ENCODE measurements at regions not wholly inside any gene's neighbourhood (a gene's known extent, or its start where the extent isn't known, plus 50 kb on each side); places are given as distances from the start of the nearest gene placed in this dataset.

DNA sequence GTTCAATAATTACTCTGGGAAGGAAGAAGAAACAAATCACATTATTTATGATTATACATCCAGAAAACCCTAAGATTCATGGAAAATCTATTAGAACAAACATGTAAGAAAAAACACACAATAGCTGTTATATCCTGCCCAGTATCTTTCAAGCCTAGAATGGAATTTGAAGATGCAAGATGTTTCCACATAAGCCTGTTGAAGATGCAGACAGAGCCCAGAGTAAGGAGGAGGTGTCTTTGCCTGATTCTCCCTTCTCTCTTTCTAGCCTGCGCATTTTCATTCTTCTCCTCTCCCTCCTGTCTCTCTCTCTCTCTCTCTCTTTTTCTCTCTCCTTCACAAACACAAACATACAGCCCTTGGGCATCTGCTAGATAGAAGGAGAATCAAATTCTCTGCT lies 170.1 kb upstream of the INHBA start:
- Mint-ChIP-seq H3K9me3 (peaks cover 8% of the 10 kb centered on the region), H3K27me3 (peaks cover 15% of the 10 kb centered on the region), H3K4me1 (peaks cover 24% of the 10 kb centered on the region), H3K36me3 (peaks cover 2% of the 10 kb centered on the region), H3K27ac (no peak overlapping the region), H3K4me3 (no peak overlapping the region)
- DNase-seq, result no peak
- no peak for ATAC-seq (ENCODE audit: low read depth)
- POLR2A ChIA-PET, result interaction anchor here (1.6 kb wide), 1 partner anchor 9 kb away, joined by 3 read pairs; no protein-coding TSS in a partner anchor

DNA sequence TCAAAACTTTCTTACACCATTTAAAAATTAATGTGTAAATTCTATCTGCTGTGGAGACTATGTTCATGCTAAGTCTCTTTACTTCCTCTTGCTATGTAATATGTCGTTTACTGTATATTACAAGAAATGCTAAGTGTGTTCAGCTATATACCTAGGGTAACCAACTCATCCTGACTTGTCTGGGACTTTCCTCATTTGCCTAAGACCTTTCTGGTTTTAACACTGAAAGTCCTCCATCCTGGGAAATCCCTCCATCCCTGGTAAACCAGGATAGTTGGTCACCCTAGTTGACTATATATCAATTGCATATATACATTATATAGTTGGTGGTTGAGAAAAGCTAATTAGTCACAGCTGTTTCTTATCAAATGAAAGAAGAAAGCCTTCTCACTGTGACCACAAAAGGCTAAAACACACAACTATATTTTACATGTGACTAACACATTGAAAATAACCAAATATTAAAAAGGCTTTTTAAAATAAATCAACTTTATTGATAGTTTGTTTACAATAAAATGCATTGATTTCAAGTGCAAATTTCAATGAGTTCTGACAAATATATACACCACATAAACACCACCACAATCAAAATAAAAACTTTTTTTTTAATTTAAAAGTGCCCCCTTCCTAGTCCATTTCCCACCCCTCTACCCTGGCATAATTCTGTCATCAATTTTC lies 167.7 kb upstream of the INHBA start:
- ATAC-seq (ENCODE audit: low read depth) (no peak), DNase-seq (no peak)
- H3K27ac Mint-ChIP-seq, result no peak overlapping the region
- no peak overlapping the region for H3K4me3 Mint-ChIP-seq
- H3K27me3 Mint-ChIP-seq, result peaks cover 12% of the 10 kb centered on the region
- POLR2A ChIA-PET, result no interaction called here
- H3K36me3 Mint-ChIP-seq, result peaks cover 4% of the 10 kb centered on the region
- H3K9me3 Mint-ChIP-seq, result peaks cover 12% of the 10 kb centered on the region
- peaks cover 21% of the 10 kb centered on the region for H3K4me1 Mint-ChIP-seq

DNA sequence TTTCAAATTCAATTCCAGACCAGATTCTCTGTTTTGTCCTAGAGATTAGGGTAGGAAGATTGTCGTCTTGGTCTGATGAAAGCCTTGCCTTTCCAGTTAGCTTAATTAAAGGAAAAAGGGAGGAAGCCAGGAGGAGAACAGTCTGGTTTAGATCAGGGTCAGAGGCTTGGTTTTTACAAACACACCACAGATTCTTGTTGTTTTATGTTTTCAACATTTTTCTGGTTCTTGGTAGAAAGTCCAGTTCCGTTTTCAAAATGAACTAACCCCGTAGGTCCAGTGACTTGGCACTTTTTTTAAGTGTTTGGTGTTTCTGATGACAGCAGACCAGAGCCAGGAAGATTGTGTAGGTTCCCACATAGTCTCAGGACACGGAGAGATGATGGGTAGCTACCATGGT lies 167.1 kb upstream of the INHBA start:
- DNase-seq (no peak), ATAC-seq (ENCODE audit: low read depth) (no peak)
- no peak overlapping the region for H3K4me3 Mint-ChIP-seq
- peaks cover 12% of the 10 kb centered on the region for H3K27me3 Mint-ChIP-seq
- POLR2A ChIA-PET, result no interaction called here
- peaks cover 6% of the 10 kb centered on the region for H3K36me3 Mint-ChIP-seq
- peaks cover 21% of the 10 kb centered on the region for H3K4me1 Mint-ChIP-seq
- peaks cover 8% of the 10 kb centered on the region for H3K9me3 Mint-ChIP-seq
- H3K27ac Mint-ChIP-seq, result no peak overlapping the region

DNA sequence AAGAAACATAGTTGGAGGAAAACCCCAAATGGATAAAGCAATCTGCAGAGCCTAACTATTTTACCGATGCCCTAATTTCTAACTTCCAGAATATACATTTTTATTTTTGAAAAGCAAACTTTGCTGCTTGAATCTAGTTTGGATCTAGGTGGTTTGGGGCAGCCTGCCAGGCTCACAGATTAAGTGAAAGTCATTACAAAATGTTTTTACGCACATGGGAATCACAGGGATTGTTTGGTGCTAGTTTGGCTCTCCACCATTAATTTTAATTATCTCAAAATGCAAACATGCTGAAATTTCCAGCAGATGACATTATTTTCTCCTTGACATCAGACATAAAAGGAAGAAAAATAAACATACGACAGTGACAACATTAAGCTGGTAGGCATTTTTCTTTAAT lies 166.7 kb upstream of the INHBA start:
- H3K36me3 Mint-ChIP-seq, result peaks cover 6% of the 10 kb centered on the region
- POLR2A ChIA-PET, result no interaction called here
- no peak for DNase-seq
- peaks cover 17% of the 10 kb centered on the region for H3K4me1 Mint-ChIP-seq
- peaks cover 12% of the 10 kb centered on the region for H3K27me3 Mint-ChIP-seq
- H3K9me3 Mint-ChIP-seq, result peaks cover 8% of the 10 kb centered on the region
- no peak overlapping the region for H3K4me3 Mint-ChIP-seq
- no peak for ATAC-seq (ENCODE audit: low read depth)
- H3K27ac Mint-ChIP-seq, result no peak overlapping the region

DNA sequence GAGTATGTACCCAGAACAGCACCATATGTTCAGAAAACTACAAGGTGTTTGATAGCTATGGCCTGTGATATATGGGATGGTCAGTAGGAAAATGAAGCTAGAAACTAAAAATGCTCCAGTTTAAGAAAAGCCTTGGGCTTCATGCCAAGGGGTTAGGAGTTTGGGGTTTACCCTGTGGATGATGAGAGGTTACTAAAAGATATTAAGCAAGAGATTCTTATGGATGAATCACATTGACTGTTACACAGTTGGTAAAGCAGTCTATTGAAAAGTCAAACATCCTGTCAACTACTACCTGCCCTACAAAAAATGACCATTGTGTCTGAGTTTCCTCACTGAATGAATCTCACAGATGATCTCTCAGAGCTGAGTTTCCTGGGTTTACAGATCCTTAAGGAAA lies 166.2 kb upstream of the INHBA start:
- H3K4me1 Mint-ChIP-seq, result peaks cover 12% of the 10 kb centered on the region
- H3K27me3 Mint-ChIP-seq, result peaks cover 12% of the 10 kb centered on the region
- no peak overlapping the region for H3K27ac Mint-ChIP-seq
- peaks cover 6% of the 10 kb centered on the region for H3K36me3 Mint-ChIP-seq
- peaks cover 9% of the 10 kb centered on the region for H3K9me3 Mint-ChIP-seq
- POLR2A ChIA-PET, result no interaction called here
- DNase-seq (no peak), ATAC-seq (ENCODE audit: low read depth) (no peak)
- H3K4me3 Mint-ChIP-seq, result no peak overlapping the region

DNA sequence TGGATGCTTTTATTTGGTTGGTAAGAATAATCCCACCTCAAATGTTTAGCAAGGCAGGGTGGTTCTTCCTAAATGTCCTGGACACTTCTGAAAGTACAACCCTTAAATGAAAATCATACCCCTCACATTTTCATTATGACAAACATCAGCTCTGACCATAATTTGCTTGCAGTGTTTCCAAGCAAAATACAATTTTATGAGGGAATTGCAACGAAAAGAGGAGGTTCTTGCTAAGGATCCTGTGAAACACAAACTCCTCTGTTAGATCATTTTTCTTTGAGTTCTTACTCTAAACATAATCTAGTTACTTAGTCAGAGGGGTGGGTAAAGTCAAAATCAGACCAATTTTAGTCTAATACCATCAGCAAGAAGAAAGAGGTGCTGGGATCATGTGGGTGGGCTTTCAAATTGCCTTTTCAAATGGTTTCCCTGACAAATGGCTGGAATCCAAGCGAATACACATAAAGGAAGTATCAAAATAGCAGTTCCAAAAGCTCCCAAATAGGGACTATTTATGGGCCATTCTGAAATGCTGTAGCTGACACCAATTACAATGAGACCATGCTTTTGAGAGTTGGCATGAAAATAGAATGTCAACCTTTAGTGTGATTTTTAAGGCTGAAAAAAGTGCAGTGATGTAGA lies 164.9 kb upstream of the INHBA start:
- H3K4me3 Mint-ChIP-seq, result no peak overlapping the region
- H3K9me3 Mint-ChIP-seq, result peaks cover 13% of the 10 kb centered on the region
- POLR2A ChIA-PET, result interaction anchor here (0.6 kb wide), 1 partner anchor 1470 kb away, joined by 3 read pairs; no protein-coding TSS in a partner anchor
- H3K36me3 Mint-ChIP-seq, result peaks cover 6% of the 10 kb centered on the region
- no peak overlapping the region for H3K27ac Mint-ChIP-seq
- H3K4me1 Mint-ChIP-seq, result peaks cover 5% of the 10 kb centered on the region
- no peak for ATAC-seq (ENCODE audit: low read depth)
- H3K27me3 Mint-ChIP-seq, result peaks cover 6% of the 10 kb centered on the region
- no peak for DNase-seq

DNA sequence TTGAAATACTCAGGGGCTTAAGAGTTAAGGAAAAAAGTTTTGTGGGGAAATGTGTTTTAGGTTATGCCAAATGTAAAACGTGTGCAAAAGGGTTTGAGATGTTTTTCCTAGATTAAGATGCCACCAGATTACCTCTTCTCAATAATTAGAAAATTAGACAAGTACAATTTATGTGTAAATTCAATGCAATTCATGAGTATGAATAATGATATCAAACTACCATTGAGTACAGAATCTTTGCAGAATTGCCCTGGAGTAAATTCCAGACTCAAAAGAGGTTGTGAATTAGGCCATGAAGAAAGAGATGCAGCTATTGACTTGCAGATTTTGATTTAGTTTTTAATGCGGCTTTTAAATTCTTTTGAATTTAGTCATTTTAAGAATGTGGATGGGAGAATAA lies 159.4 kb upstream of the INHBA start:
- DNase-seq (no peak), ATAC-seq (ENCODE audit: low read depth) (no peak)
- H3K9me3 Mint-ChIP-seq, result peaks cover 15% of the 10 kb centered on the region
- H3K4me1 Mint-ChIP-seq, result no peaks in the 10 kb centered on the region
- peaks cover 6% of the 10 kb centered on the region for H3K36me3 Mint-ChIP-seq
- no peak overlapping the region for H3K27ac Mint-ChIP-seq
- POLR2A ChIA-PET, result no interaction called here
- no peak overlapping the region for H3K4me3 Mint-ChIP-seq
- peaks cover 7% of the 10 kb centered on the region for H3K27me3 Mint-ChIP-seq

DNA sequence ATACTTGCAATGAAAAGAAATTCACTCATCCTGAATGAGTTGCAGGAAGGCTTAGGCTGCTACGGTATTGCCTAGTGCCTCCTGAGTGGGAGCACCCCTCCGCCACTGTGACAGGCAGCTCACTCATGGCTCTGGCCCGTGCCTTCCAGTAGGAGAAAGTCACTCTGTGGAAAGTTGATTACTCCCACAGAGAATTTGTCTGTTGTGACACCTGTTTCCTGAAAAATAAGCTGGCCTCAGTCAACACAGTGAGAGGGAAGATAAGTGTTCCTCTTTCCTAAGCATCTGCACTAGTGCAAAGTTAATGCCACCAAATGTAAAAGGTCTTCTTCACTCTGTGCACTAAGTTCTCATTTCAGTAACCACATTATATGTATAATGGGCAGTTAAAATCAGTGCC lies 158.8 kb upstream of the INHBA start:
- Mint-ChIP-seq H3K27ac (no peak overlapping the region), H3K4me3 (no peak overlapping the region), H3K4me1 (no peaks in the 10 kb centered on the region), H3K9me3 (peaks cover 15% of the 10 kb centered on the region), H3K36me3 (peaks cover 6% of the 10 kb centered on the region), H3K27me3 (peaks cover 7% of the 10 kb centered on the region)
- no peak for DNase-seq
- ATAC-seq (ENCODE audit: low read depth), result no peak
- POLR2A ChIA-PET, result no interaction called here

DNA sequence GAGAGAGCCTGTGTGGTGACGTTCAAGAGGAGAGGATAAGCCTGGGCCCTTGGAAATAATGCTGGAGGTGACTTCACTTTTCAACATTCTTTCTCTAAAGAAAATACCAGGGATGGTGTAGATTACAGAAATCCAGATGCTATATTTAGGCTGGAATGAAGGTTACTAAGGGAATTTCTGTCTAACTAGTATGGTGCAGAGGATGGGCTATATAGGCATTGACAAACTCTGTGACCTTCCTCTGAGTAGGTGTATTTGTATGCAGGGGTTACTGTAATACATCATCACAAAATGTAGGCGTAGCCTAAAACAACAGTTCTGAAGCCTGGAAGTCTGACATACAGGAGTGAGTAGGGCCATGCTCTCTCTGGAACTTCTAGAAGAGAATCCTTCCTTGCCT lies 155.3 kb upstream of the INHBA start:
- H3K9me3 Mint-ChIP-seq, result peaks cover 6% of the 10 kb centered on the region
- no peak overlapping the region for H3K4me3 Mint-ChIP-seq
- H3K27ac Mint-ChIP-seq, result no peak overlapping the region
- DNase-seq (no peak), ATAC-seq (ENCODE audit: low read depth) (no peak)
- POLR2A ChIA-PET, result no interaction called here
- peaks cover 1% of the 10 kb centered on the region for H3K36me3 Mint-ChIP-seq
- peaks cover 13% of the 10 kb centered on the region for H3K27me3 Mint-ChIP-seq
- no peaks in the 10 kb centered on the region for H3K4me1 Mint-ChIP-seq

DNA sequence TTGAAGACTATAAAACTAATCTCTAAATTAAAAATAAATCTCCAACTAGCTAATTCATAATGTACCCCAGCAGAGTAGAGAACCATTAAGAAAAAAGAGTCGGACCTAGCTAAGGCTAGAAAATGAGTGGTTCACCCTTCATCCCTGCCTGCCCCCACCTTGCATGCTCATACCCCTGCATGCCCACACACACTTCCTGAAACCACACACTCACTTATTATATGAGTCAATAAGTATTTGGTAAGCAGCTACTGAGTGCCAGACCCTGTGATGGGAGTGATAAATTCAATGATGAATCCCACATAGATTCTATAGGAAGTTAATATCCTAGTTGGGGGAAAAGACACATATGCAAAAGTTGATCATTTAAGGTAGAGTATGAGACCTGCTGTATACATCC lies 152.9 kb upstream of the INHBA start:
- Mint-ChIP-seq H3K36me3 (peaks cover 1% of the 10 kb centered on the region), H3K4me3 (no peak overlapping the region), H3K9me3 (peaks cover 10% of the 10 kb centered on the region), H3K27me3 (peaks cover 10% of the 10 kb centered on the region), H3K4me1 (no peaks in the 10 kb centered on the region), H3K27ac (no peak overlapping the region)
- POLR2A ChIA-PET, result no interaction called here
- no peak for DNase-seq
- no peak for ATAC-seq (ENCODE audit: low read depth)

DNA sequence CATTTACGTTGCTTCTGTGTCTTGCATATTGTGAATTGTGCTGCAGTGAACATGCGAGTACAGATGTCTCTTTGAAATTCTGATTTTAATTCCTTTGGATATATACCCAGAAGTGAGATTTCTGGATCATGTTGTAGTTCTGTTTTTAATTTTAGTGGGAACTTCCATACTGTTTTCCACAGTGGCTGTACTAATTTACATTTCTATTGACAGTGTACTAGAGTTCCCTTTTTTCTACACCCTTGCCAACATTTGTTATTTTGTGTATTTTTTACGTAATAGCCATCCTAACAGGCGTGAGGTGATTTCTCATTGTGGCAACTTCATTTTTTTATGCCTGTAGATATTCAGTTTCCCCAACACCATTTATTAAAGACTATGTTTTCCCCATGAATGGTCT lies 144.7 kb upstream of the INHBA start:
- H3K27me3 Mint-ChIP-seq, result peaks cover 3% of the 10 kb centered on the region
- POLR2A ChIA-PET, result no interaction called here
- ATAC-seq (ENCODE audit: low read depth), result no peak
- no peak overlapping the region for H3K27ac Mint-ChIP-seq
- no peak overlapping the region for H3K4me3 Mint-ChIP-seq
- H3K4me1 Mint-ChIP-seq, result peaks cover 5% of the 10 kb centered on the region
- H3K9me3 Mint-ChIP-seq, result peaks cover 11% of the 10 kb centered on the region
- DNase-seq, result no peak
- peaks cover 5% of the 10 kb centered on the region for H3K36me3 Mint-ChIP-seq

DNA sequence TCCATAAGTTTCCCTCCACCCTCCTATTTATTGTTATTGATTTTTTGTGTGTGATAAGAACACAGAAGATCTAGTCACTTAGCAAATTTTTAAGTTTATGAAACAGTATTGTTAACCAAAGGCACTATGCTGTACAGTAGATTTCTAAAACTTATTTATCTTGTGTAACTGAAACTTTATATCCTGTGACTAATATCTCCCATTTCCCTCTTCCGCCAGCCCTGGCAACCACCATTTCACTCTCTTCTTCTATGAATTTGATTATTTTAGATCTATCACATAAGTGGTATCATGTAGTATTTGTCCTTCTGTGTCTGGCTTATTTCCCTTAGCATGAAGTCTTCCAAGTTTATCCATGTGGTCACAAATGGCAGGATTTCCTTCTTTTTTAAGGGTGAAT lies 144.3 kb upstream of the INHBA start:
- Mint-ChIP-seq H3K9me3 (peaks cover 11% of the 10 kb centered on the region), H3K4me3 (no peak overlapping the region), H3K36me3 (peaks cover 5% of the 10 kb centered on the region), H3K27me3 (peaks cover 6% of the 10 kb centered on the region), H3K27ac (no peak overlapping the region), H3K4me1 (peaks cover 5% of the 10 kb centered on the region)
- POLR2A ChIA-PET, result no interaction called here
- DNase-seq (no peak), ATAC-seq (ENCODE audit: low read depth) (no peak)

DNA sequence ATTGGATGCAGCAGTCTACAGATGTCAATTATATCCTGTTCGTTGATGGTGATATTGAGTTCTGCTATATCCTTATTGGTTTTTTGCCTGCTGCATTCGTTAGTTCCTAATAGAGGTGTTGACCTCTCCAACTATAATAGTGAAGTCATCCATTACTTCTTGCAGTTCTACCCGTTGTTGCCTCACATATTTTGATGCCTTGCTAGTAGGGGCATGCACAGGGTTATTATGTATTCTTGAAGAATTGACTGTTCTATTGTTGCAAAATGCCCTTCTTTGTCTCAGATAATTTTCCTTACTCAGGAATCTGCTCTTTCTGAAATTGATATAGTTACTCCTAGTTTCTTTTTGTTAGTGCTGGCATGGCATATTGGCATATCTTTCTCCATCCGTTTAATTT lies 140.1 kb upstream of the INHBA start:
- Mint-ChIP-seq H3K27ac (no peak overlapping the region), H3K36me3 (no peaks in the 10 kb centered on the region), H3K9me3 (peaks cover 5% of the 10 kb centered on the region), H3K27me3 (peaks cover 14% of the 10 kb centered on the region), H3K4me1 (no peaks in the 10 kb centered on the region), H3K4me3 (no peak overlapping the region)
- DNase-seq (no peak), ATAC-seq (ENCODE audit: low read depth) (no peak)
- POLR2A ChIA-PET, result no interaction called here

DNA sequence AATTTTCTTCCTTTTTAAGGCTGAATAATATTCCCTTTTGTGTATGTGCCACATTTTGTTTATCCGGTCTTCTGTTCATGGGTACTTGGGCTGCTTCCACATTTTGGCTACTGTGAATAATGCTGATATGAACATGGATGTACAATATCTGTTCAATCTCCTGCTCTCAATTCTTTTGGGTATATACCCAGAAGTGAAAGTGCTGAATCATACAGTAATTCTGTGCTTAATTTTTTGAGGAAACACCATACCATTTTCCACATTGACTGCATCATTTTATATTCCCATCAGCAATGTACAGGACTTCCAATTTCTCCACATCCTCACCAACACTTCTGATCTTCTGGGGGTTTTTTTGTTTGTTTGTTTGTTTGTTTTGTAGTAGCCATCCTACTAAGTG lies 135.0 kb upstream of the INHBA start:
- ATAC-seq (ENCODE audit: low read depth) (no peak), DNase-seq (no peak)

More for the DNA sequence above, 135.0 kb upstream of the INHBA start:
- Mint-ChIP-seq H3K9me3 (peaks cover 6% of the 10 kb centered on the region), H3K27me3 (peaks cover 10% of the 10 kb centered on the region), H3K4me1 (no peaks in the 10 kb centered on the region), H3K4me3 (no peak overlapping the region), H3K27ac (no peak overlapping the region), H3K36me3 (no peaks in the 10 kb centered on the region)
- POLR2A ChIA-PET, result no interaction called here

All from activated naive CD8-positive, alpha-beta T cell treated with anti-CD3 and anti-CD28 coated beads, Interleukin-2, amount 10 ng/mL, durations not matched to agents 7 days and 5 days (primary cell).